ENCODE measurements at regions not wholly inside any gene's neighbourhood (a gene's known extent, or its start where the extent isn't known, plus 50 kb on each side); places are given as distances from the start of the nearest gene placed in this dataset.

DNA sequence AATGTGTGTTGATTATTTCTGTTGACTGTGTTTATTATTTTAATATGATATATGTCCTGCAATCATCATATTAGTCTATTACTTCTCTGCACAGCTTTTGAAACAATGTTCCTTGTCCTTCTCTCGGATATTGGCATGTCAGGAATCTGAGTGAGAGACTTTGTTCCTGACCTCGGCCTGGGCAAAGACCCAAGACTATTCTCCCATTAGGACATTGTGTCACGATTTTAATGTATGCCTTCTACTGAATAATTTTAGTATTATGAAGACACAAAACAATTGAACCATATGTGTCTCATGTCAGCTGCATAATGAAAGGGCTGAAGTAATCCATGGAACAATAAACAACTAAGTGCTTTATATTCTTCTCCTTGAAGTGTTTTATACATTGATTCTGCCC is 580.8 kb upstream of the TENM3 start:
- RAD21 ChIA-PET (ENCODE audit: low non-redundant PET in 1 of 2, low total read pairs in 2 of 2, uncharacterized antibody in 2 of 2, unreplicated experiment in 2 of 2), result no interaction called here

More for the DNA sequence above, 580.8 kb upstream of the TENM3 start:
- Histone ChIP-seq H3K4me2 (ENCODE audit: low read length) (no peak overlapping the region), H3K4me3 (replicated peaks in 1 of 2; ENCODE audit: low read depth in 1 of 2, low read length in 2 of 2) (no peak overlapping the region), H3K4me1 (ENCODE audit: control insufficient read depth in 1 of 2, insufficient read depth in 2 of 2, low read length in 2 of 2) (no peaks in the 10 kb centered on the region), H3K9me3 (ENCODE audit: control insufficient read depth in 1 of 2, insufficient read depth in 1 of 2, low read depth in 1 of 2, low read length in 2 of 2) (no peaks in the 10 kb centered on the region), H3K27ac (ENCODE audit: low read depth, low read length) (no peak overlapping the region), H4K20me1 (ENCODE audit: insufficient read depth) (no peaks in the 10 kb centered on the region), H3K27me3 (ENCODE audit: insufficient read depth, low read length) (peaks cover 10% of the 10 kb centered on the region; the same call in 1 of the 2 replicates), H2AFZ (ENCODE audit: low read depth, low read length, poor library complexity, severe bottlenecking) (no peak overlapping the region), H3K79me2 (ENCODE audit: insufficient read depth, low read length) (no peaks in the 10 kb centered on the region), H3K36me3 (ENCODE audit: control insufficient read depth in 1 of 2, insufficient read depth in 2 of 2, low read length in 2 of 2) (no peaks in the 10 kb centered on the region), H3K9me2 (ENCODE audit: insufficient read depth) (no peaks in the 10 kb centered on the region), H3K9ac (ENCODE audit: low read length) (no peak overlapping the region)
- POLR2A ChIA-PET, result no interaction called here
- no peak for ATAC-seq
- no peak for TF ChIP-seq SP1 (IDR thresholded peaks at IDR 0.05; ENCODE audit: low read depth)
- no peak for TF ChIP-seq CBX3 (IDR thresholded peaks at IDR 0.05; ENCODE audit: low read depth)
- no peak for TF ChIP-seq ELF1 (IDR thresholded peaks at IDR 0.05; ENCODE audit: borderline replicate concordance, low read depth)
- no peak for TF ChIP-seq POLR2AphosphoS5 (IDR thresholded peaks at IDR 0.05; ENCODE audit: low read depth, low read length)
- TF ChIP-seq, protein P1, sequence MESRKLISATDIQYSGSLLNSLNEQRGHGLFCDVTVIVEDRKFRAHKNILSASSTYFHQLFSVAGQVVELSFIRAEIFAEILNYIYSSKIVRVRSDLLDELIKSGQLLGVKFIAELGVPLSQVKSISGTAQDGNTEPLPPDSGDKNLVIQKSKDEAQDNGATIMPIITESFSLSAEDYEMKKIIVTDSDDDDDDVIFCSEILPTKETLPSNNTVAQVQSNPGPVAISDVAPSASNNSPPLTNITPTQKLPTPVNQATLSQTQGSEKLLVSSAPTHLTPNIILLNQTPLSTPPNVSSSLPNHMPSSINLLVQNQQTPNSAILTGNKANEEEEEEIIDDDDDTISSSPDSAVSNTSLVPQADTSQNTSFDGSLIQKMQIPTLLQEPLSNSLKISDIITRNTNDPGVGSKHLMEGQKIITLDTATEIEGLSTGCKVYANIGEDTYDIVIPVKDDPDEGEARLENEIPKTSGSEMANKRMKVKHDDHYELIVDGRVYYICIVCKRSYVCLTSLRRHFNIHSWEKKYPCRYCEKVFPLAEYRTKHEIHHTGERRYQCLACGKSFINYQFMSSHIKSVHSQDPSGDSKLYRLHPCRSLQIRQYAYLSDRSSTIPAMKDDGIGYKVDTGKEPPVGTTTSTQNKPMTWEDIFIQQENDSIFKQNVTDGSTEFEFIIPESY (IDR thresholded peaks at IDR 0.05; ENCODE audit: extremely low read depth, insufficient replicate concordance, low read length), result no peak
- no peak for TF ChIP-seq FOSL1 (IDR thresholded peaks at IDR 0.05; ENCODE audit: low read depth)
- TF ChIP-seq YY1 (IDR thresholded peaks at IDR 0.05; ENCODE audit: extremely low read depth, insufficient replicate concordance, low read depth, low read length), result no peak
- TF ChIP-seq EZH2phosphoT487 (IDR thresholded peaks at IDR 0.05; ENCODE audit: borderline replicate concordance), result no peak
- TF ChIP-seq POLR2A (IDR thresholded peaks at IDR 0.05; ENCODE audit: borderline replicate concordance, extremely low read depth, insufficient read depth, insufficient read length), result no peak
- no peak for TF ChIP-seq ATF3 (IDR thresholded peaks at IDR 0.05)
- TF ChIP-seq CTCF (IDR thresholded peaks at IDR 0.05 in 2 of 3, conservative IDR thresholded peaks at IDR 0.05 in 1 of 3; ENCODE audit: borderline replicate concordance in 1 of 3, insufficient read depth in 1 of 3, low read depth in 2 of 3, low read length in 2 of 3), result no peak
- TF ChIP-seq, protein P2, sequence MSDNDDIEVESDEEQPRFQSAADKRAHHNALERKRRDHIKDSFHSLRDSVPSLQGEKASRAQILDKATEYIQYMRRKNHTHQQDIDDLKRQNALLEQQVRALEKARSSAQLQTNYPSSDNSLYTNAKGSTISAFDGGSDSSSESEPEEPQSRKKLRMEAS (IDR thresholded peaks at IDR 0.05), result no peak
- TF ChIP-seq EGR1 (IDR thresholded peaks at IDR 0.05; ENCODE audit: low read depth), result no peak
- intact Hi-C loops (cut with micrococcal nuclease), result no loop called here
- no TSS peak for BruUV-seq (replicated peaks)
- no peak for DNase-seq (ENCODE audit: low read depth, low spot score)
- CTCF ChIA-PET, result no interaction called here

Measured in HCT116 (cell line).